ENCODE measurements at regions not wholly inside any gene's neighbourhood (a gene's known extent, or its start where the extent isn't known, plus 50 kb on each side); places are given as distances from the start of the nearest gene placed in this dataset.
"Not testable (repeated sequence)": the region's sequence is repeated elsewhere in the genome, so short reads cannot be mapped to it uniquely, and the experiment has no call there.

DNA sequence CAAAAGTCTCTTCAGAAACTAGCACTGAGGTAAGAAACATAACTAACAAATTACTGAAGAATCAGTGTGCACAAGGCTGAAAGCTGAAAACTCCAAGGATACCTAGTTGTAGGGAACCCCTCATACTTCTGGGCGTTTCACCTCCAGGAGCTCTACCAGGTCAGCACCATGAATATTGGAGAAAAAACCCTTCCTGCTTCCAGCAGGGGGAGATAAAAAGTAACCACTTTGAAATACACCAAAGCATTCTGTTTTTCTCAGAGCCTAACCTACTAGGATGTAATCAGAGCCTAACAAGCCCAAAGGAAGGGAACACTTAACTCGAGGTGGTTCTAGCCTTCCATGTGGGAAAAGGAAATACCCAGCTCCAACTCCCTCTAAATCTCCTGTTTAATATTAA is 175.8 kb upstream of the MME start:
- peak in 1 of 2 donors; percentile 45 for DNase-seq (ENCODE audit: low read depth in 2 of 2)

DNA sequence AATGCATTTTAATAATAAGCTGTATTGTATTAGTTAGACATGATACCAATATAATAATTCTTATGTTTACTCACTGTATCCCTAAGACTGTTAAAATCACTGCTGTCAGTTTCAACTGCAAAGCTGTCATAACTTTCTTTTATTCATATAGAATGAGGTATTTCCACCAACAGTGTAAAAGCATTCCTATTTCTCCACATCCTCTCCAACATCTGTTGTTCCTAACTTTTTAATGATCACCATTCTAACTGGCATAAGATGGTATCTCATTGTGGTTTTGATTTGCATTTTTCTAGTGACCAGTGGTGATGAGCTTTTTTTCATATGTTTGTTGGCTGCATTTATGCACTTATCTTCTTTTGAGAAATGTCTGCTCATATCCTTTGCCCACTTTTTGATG is 177.6 kb upstream of the MME start:
- not testable (repeated sequence) for DNase-seq (ENCODE audit: low read depth in 2 of 2)

DNA sequence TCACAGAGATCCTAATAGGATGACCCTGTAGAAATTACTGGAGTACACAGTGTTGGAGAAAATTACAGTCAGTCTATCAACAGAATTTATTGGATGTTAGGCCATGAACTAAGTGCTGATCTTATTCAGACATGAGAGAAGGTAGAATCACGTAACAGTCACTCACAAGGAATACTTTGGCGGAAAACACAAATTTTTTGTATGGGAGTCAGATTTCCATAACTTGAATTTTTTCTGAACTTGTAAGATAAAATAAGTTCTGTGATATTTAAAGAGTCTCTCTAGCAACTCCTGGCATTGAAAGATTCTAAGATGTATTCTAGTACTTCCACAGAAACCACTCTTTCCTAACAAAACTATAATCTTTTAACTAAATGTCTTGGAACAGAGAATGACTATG is 178.8 kb upstream of the MME start:
- DNase-seq (ENCODE audit: low read depth in 2 of 2), result no peak

DNA sequence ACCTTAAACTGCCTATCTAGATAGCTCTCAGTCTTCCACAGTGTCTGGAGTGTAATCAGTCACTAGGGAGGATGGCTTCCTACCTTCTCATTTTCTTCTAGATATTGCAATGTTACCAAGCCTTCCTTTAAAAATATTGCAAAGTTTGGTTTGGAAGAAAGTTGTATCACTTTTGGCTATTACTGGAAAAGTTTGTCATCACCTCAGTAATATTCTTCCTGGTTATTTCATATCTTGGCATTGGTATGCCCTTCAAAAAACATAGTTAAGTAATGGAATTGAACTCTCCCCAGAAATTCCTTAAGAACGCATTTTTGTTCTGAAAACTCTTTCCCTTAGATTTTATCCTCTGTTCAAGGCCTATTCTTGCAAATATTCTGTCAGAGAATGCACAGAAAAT is 179.3 kb upstream of the MME start:
- no peak for DNase-seq (ENCODE audit: low read depth in 2 of 2)

DNA sequence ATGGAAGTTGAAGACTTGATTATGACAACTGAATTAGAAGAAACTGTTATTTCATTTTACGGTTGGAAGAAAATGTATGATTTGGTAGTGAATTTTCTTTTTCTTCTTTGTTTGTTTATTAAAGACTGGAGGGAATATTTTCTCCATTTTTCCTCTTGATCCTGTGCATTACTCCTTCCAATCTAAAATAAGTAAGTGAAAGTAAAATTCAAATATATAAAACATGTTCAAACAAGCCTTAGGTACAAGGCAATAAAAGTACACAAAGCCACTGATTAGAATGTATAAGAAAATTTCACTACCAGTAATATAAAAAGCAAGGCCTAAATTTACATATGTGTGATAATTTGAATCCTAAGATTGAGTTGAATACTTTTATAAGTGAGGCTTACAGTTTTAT is 181.2 kb upstream of the MME start:
- DNase-seq (ENCODE audit: low read depth in 2 of 2), result no peak

DNA sequence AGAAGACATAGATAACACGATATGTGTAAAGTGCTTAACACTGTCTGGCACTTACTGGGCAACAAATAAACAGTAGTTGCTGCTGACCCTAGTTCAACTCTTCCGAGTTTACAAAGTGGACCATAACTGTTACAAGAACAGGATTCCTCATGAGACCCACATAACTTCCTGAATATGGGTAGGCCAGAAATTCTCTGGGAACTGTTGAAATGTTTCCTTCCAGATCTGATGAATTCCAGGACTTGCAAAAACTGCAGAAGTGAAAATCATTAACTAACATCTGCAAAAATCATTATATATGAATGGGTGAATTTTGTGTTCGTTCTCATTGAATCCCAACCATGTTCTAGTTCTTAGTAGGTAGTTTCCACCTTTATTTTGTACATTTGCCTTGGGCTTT is 181.7 kb upstream of the MME start:
- no peak for DNase-seq (ENCODE audit: low read depth in 2 of 2)

DNA sequence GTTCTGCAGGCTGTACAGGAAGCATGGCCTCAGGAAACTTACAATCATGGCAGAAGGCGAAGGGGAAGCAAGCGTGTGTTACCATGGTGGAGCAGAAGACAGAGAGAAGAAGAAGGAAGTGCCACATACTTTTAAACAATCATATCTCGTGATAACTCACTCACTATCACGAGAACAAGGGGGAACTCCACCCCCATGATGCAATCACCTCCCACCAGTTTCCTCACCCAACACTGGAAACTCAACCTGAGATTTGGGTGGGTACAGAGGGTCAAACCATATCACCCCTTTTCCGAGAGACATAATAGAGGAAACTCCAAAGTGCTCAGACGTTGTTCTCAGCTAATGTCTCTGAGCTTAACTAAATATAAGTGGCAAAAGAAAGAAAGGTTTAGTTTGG is 186.3 kb upstream of the MME start:
- DNase-seq (ENCODE audit: low read depth in 2 of 2), result no peak

DNA sequence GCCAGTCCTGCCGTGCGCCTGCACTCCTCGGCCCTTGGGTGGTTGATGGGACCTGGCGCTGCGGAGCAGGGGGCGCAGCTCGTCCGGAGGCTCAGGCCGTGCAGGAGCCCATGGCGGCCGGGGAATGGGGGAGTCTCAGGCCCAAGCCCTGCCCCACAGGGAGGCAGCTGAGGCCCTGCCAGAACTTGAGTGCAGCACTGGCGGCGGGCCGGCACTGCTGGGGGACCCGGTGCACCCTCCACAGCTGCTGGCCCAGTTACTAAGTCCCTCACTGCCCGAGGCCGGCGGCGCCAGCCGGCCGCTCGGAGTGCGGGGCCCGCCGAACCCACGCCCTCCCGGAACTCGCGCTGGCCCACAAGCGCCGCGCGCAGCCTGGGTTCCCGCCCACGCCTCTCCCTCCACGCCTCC is 190.9 kb upstream of the MME start:
- no peak for DNase-seq (ENCODE audit: low read depth in 2 of 2)

DNA sequence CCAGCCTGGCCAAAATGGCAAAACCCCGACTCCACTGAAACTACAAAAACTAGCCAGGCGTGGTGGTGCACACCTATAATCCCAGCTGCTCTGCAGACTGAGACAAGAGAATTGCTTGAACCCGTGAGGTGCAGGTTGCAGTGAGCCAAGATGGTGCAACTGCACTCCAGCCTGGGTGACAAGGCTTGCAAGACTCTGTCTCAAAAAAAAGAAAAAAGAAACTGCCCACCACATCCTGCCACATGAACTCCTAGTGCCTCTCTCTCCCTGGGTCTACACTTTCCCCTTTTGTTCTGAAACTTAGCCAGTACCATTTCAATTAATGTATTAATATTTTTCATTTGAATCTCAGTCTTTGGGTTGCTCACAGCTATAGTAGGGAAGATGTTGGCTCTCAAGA is 192.2 kb upstream of the MME start:
- no peak for DNase-seq (ENCODE audit: low read depth in 2 of 2)

DNA sequence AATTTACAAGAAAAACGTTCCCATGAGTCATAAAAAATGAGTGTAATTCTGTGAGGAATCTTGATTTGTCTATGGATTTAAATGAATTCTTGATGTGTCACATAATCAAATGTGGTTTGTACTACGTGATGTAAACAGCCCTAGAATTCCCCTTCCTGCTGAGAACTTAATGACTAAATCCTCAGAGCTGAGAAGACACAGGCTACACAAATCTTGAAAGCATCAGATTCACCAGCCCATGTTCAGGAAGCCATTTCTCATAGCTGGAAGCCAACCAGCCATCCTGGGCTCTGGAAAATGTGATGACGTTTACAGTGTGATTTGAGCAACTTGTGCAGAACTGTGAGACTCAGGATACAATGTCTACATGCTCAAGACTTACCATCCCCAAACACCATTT is 193.7 kb upstream of the MME start:
- peak in 1 of 2 donors; percentile 91 for DNase-seq (ENCODE audit: low read depth in 2 of 2)

DNA sequence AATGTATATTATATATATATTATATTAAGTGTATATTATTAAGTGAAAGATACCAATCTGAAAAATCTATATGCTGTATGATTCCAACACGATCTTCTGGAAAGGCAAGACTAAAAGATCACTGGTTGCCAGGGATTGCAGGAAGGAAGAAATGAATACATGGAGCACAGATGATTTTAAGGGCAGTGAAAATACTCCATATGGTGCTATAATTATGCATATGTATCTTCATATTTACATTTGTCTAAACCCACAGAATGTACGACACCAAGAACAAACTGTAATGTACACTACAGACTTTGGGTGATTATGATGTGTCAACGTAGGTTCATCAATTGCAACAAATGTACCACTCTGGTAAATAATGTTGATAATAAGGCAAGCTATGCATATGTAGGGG is 194.7 kb upstream of the MME start:
- DNase-seq (ENCODE audit: low read depth in 2 of 2), result no peak

DNA sequence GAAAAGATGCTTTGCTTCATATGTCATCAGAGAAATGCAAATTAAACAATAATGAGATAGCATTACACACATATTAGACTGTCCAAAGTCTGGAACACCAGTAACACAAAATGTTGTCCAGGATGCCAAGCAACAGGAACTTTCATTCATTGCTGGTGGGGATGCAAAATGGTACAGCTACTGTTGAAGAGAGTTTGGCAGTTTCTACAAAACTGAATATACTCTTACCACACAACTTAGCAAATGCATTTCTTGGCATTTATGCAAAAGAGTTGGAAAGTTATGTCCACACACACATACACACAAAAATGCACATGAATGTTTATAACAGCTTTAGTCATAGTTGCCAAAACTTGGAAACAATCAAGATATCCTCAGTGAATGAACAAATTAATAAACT is 195.2 kb upstream of the MME start:
- DNase-seq (ENCODE audit: low read depth in 2 of 2), result no peak

DNA sequence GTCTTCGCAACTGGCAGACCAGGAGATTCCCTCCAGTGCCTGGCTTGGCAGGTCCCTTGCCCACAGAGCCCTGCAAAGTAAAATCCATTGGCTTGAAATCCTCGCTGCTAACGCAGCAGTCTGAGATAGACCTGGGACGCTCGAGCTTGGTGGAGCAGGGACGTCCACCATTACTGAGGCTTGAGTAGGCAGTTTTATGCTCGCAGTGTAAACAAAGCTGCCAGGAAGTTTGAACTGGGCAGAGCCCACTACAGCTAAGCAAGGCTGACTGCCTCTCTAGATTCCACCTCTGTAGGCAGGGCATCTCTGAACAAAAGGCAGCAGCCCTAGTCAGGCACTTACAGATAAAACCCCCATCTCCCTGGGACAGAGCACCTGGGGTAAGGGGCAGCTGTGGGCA is 205.0 kb upstream of the MME start:
- no peak for DNase-seq (ENCODE audit: low read depth in 2 of 2)

DNA sequence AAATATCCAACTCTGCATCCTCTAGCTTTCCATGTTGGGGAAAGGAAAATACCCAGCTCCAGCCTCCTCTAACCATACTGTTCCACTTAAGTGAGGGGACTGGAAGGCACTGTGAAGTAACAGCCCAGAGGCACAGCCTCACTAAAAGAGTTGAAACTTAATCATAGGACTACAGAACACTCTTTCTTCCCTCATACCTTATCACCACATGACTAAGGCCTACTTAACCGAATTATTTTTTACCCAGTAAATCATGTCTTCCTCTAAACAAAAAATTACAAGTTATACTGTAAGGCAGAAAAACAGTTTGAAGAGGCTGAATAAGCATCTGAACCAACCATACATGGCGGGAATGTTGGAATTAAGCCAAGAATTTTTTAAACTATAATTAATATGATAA is 207.4 kb upstream of the MME start:
- no peak for DNase-seq (ENCODE audit: low read depth in 2 of 2)

DNA sequence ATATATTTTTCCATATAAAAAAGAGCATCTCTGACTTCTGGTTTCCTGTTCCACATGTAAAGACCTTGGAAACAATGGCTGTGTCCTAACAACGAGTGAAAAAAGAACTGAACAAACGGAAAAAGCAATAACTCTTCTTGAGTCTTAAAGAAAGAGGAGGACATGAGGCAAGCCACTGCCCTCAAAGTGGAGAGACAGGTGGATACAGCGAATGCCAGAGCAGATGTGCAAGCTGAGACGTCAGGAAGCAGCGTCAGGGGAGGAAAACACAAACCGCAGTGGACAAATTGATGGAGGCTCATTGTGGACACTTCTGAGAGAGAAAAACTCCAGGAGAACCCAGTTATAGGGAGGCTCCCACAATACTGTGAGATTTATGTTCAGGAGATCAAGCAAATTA is 208.0 kb upstream of the MME start:
- peak in 1 of 2 donors; percentile 65 for DNase-seq (ENCODE audit: low read depth in 2 of 2)

DNA sequence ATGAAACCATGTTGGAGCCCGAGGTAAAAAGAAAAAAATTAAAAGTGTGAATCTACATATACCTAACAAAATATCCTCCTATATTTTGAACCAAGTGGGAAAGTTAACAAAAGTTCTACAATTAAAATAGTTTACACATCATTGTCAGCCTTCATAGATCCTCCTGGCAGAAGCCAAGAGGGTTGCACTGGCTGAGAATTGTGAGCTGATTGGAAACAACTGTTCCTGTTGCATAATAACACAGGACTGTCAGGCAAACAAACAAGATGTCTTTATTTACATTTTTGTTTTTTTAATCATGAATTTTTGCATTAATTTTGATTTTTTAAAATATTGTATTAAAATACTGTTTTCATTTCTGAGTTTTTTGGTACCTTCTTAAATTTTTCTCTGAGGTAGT is 215.2 kb upstream of the MME start:
- DNase-seq (ENCODE audit: low read depth in 2 of 2), result no peak

DNA sequence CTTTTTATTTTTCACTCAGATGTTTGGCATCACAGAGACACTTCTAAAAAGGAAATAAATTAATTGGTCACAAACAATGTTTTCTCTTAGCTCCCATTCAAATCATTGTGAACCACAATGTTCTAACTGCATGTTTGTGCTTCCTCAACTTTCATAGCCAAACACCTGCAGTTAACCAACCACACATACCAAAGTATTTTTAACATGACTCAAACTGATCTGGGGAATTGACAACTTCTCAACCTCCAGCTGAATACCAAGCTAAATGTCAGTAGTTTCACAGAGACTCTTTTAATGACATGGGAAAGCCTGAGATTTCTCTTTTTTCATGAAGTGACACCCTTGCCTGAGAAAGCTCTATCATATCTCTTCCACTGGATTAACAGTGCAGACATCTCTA is 217.9 kb upstream of the MME start:
- no peak for DNase-seq (ENCODE audit: low read depth in 2 of 2)

DNA sequence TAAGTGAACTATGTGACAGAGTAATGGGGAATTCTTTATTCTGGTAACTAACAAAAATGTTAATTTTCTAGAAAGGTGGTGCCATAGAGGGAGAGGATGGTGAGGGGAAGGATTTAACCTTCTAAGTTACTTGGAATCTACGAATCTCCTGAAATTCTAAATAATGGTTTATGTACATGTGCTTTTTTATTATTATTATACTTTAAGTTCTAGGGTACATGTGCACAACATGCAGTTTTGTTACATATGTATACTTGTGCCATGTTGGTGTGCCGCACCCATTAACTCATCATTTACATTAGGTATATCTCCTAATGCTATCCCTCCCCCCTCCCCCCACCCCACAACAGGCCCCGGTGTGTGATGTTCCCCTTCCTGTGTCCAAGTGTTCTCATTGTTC is 227.1 kb upstream of the MME start:
- not testable (repeated sequence) for DNase-seq (ENCODE audit: low read depth in 2 of 2)

DNA sequence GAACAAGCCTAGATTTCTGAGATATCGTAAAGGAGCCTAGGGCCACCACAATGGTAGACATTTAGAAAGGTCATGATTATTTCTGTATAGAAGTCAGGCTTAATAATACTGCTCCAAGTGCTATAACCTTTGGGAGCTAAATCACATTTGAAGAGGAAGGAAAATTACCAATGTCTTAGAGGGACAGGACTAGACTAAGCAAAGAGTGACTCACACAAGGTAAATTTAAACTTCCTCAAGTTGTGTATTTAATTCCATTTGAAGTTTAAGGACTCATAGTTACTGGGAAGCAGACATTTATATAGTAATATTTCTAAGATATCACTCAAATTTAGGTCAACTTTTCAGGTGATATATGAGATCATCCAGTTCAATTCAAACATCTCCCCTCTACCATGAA is 227.6 kb upstream of the MME start:
- no peak for DNase-seq (ENCODE audit: low read depth in 2 of 2)

DNA sequence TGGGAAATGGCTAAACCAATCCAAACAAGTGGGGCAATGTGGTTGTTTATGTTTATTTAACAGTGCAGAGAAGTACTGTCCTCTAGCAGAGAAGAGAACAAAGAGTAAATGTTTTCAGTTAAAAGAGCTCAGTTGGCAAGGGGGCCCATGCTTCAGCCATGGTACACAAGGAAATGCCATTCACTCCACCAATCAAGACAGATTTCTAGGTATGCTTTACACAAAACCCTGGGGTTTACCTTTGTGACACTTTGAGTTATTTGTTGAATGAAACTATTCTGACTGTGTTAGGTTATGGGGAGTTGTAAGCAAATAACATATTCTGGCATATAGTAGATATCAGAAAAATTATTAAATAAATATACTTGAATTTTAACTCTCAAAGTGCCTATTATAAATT is 228.5 kb upstream of the MME start:
- no peak for DNase-seq (ENCODE audit: low read depth in 2 of 2)

DNA sequence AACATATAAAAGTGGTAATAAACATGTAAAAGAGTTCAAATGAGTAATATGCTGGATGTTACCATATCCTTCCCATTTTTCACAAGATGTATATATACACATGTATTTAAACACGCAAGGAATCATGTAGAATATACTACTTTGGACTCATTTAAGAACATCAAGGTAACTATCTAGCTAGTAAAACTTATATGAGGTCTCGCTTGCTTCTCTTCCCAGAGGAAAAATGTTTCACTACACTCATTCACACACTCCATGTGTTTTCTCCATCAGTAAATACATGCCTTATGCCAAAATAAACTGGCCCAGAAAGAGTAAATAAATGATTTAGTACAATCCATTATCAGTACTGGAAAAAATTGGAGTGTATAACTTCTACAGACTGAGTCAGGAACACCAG is 229.2 kb upstream of the MME start:
- DNase-seq (ENCODE audit: low read depth in 2 of 2), result no peak

DNA sequence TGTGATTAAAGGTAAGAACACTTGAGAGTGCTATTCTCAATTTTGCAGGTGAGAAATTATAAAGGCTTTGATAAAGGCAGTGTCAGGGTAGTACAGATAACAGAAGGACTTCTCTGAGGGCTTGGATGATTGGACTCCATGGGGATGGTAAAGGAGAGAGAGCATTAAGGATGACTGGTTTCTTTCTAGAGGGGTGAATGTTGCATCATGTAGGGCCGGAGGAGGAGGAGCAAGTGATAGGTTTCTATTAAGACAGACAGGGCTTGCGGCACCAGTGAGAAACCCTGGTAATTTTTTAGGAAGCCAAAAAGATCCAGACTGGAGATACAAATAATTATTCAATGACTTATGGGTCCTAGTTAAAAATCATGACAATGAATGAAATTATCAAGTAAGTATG is 230.7 kb upstream of the MME start:
- DNase-seq (ENCODE audit: low read depth in 2 of 2), result no peak

DNA sequence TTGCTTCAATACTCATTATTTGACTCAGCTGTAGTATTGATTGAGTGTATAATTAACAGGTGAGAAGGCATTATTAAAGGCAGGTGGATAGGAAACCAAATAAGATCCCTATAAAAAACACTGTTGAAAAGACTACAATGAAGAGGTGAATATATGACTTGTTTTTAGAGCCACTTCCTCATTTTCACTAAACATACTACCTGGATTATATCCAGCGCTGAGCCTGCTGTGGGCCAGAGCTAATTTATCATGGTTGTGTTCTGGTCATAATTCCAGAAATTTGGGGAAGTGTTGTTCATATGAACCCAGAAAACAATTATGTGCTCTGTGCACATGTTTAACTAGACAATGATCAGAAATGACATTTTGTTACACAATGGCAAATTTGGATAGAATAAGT is 235.3 kb upstream of the MME start:
- DNase-seq (ENCODE audit: low read depth in 2 of 2), result no peak

DNA sequence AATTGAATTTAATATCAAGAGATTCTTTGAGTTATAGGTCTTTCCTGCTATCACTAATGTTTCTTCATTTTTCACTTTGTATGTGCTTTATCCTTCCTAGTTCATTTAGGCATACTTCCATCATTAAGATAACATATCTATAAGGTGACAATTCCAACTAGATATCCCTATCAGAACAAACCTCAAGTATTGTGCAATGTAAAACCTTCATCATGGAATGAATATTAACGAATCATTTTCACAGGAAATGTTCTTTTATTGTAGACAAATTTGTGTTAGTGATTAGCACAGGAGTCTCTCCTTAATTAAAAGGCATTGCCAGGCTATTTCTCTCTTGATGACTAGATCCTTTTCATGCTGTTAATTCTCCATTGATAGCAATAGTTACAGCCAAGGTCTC is 236.5 kb upstream of the MME start:
- no peak for DNase-seq (ENCODE audit: low read depth in 2 of 2)

DNA sequence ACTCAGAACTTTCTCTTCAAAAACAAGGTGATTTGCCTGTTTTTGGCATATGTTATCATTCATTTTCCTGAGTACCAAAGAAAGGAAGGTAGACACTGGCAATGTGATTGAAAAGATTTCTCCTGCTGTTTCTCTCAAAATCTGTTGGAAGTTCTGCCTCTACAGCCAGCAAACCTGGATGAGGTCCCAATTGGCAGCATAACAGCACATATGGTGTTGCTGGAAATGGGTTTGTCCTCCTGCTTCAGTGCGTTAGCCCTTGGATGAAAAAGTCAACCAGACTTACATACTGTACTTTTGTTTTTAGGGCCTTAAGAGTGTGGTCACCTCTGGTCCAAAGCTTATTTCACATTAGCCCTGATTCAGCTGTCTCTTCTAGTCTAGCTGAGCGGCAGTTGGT is 237.6 kb upstream of the MME start:
- DNase-seq (ENCODE audit: low read depth in 2 of 2), result no peak
